Pancreas (tissue), 10 donors: ENCODE measurements at regions not wholly inside any gene's neighbourhood (a gene's known extent, or its start where the extent isn't known, plus 50 kb on each side); places are given as distances from the start of the nearest gene placed in this dataset.

Experiments used
- ATAC-seq, 4 donors: fragments of 200-7000 bp; cut with Tn5 transposase; one replicate each; pipeline versions ENCODE4 v1.8.0 to v1.9.1; 2020; ENCODE audit warnings: mild to moderate bottlenecking in 4 of 4, moderate library complexity in 4 of 4
- DNase-seq, 6 donors: peaks; one replicate each; pipeline ENCODE4 v3.0.0-alpha.2; 2020
- FAIRE-seq: peaks from 2 replicates; lab custom pipeline; 2012; peaks lifted over from hg19 to GRCh38; lab: Jason Lieb, UNC
- H3K27ac ChIP-seq, 4 donors: fragments of 200-600 bp; sonication (generic); 1 replicate in 3 of 4; 2 replicates in 1 of 4; pipeline versions ENCODE4 v1.5.0 to v1.8.0; 2020
- H3K27me3 ChIP-seq, 4 donors: fragments of 200-600 bp; one replicate each; pipeline ENCODE4 v1.8.0; 2021
- H3K36me3 ChIP-seq, 3 donors: fragments of 200-600 bp; sonication (generic) in 1 of 3; one replicate each; pipeline versions ENCODE4 v1.5.0 to v1.8.0; 2020 to 2021
- H3K4me1 ChIP-seq, 3 donors: fragments of 200-600 bp; one replicate each; pipeline ENCODE4 v1.8.0; 2021
- H3K4me3 ChIP-seq, 4 donors: fragments of 200-600 bp; sonication (generic) in 2 of 4; one replicate each; pipeline versions ENCODE4 v1.5.0 to v1.8.0; 2020 to 2021
- H3K9me3 ChIP-seq, 4 donors: fragments of 200-600 bp; one replicate each; pipeline ENCODE4 v1.8.0; 2021
- WGBS, 2 donors: extraction: QIAGEN DNeasy Blood & Tissue Kit; methylation state at CpG; one replicate each; pipeline ENCODE4 v1.1.7; 2013; 5-methylcytosine and 5-hydroxymethylcytosine counted together
- intact Hi-C, 3 donors: fragments of 100-400 bp; cut with DNase I; formaldehyde crosslinking; loops; one replicate each; pipeline versions ENCODE4 v1.11.1 to v1.14.2; 2022
- TF ChIP-seq, protein P1 (sequence below), 4 donors: fragments of 200-600 bp; sonication (generic) in 3 of 4; IDR thresholded peaks; one replicate each; pipeline versions ENCODE4 v1.5.0 to v1.8.0; 2021; ENCODE audit warnings: antibody characterized with exemption in 4 of 4
- donor health status: healthy with polysubstance abuse.
- donor health status: DM: no; HTN: no; CAD: no; lungs with moderate emphysema.
- donor health status: DM: no; HTN: no; CAD: no.
- donor health status: control.
- donor health status: control.
- donor health status: Bipolar disorder and iron deficiency.
- donor health status: DM: yes; HTN: yes; CAD: no.
- donor health status: DM: no; HTN: no; CAD: no.
- donor health status: DM: no; HTN: no; CAD: no.
- donor health status: DM: yes; HTN: yes; CAD: no.

DNA sequence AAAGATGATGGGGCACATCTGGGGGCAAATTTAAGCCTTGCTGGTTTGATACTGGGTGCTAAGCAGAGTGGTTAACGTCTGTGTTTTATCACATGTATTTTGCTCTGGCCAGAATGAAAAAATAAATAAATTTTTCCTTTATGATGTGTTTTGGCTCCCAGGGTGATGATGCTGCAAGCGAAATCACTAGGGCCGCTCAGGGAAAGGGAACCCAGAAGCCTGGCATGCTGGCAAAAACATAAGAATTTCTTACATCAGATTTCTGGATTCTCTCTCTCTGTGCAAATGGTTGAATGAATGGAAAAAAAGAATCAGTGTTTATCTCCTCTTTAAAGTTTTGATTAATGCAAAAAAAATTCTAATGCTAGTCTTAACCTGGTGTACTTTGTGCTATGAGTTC lies 1975.2 kb upstream of the C9orf72 start:
- intact Hi-C loops, result no loop called here
- no peaks in the 10 kb centered on the region for H3K27me3 ChIP-seq
- DNase-seq (no peak), FAIRE-seq (no peak), ATAC-seq (no peak)
- WGBS, 2 donors, result 73 to 76% methylated on average over 3 of the region's 3 CpGs
- H3K4me3 ChIP-seq, result no peak overlapping the region
- TF ChIP-seq, protein P1, sequence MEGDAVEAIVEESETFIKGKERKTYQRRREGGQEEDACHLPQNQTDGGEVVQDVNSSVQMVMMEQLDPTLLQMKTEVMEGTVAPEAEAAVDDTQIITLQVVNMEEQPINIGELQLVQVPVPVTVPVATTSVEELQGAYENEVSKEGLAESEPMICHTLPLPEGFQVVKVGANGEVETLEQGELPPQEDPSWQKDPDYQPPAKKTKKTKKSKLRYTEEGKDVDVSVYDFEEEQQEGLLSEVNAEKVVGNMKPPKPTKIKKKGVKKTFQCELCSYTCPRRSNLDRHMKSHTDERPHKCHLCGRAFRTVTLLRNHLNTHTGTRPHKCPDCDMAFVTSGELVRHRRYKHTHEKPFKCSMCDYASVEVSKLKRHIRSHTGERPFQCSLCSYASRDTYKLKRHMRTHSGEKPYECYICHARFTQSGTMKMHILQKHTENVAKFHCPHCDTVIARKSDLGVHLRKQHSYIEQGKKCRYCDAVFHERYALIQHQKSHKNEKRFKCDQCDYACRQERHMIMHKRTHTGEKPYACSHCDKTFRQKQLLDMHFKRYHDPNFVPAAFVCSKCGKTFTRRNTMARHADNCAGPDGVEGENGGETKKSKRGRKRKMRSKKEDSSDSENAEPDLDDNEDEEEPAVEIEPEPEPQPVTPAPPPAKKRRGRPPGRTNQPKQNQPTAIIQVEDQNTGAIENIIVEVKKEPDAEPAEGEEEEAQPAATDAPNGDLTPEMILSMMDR (IDR thresholded peaks at IDR 0.05), result no peak
- no peak overlapping the region for H3K27ac ChIP-seq
- no peaks in the 10 kb centered on the region for H3K9me3 ChIP-seq
- H3K36me3 ChIP-seq, result no peaks in the 10 kb centered on the region
- no peaks in the 10 kb centered on the region for H3K4me1 ChIP-seq

DNA sequence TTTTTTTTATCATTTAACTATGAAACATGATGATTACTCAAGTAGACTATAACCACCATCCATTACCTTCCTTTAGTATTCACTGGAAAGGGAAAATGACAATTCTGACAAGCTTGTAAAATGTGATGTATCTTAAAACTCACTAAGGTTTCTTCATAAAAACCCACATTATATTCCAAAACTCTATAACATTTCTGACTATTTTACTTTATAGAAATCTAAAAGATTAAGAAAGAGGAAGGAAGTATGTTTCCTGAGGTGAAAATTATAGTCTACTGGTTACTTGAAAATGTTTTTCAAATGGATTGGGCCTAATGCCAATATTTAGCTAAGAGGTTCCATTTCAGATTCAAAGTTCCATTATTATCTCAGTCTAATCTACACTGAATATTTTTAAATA lies 1982.2 kb upstream of the C9orf72 start:
- TF ChIP-seq, protein P1 (IDR thresholded peaks at IDR 0.05), result no peak
- no peak for FAIRE-seq
- intact Hi-C loops, result no loop called here
- Histone ChIP-seq H3K27ac (no peak overlapping the region), H3K36me3 (no peaks in the 10 kb centered on the region), H3K27me3 (no peaks in the 10 kb centered on the region), H3K9me3 (no peaks in the 10 kb centered on the region), H3K4me3 (no peak overlapping the region), H3K4me1 (no peaks in the 10 kb centered on the region)
- DNase-seq, result no peak
- no peak for ATAC-seq

DNA sequence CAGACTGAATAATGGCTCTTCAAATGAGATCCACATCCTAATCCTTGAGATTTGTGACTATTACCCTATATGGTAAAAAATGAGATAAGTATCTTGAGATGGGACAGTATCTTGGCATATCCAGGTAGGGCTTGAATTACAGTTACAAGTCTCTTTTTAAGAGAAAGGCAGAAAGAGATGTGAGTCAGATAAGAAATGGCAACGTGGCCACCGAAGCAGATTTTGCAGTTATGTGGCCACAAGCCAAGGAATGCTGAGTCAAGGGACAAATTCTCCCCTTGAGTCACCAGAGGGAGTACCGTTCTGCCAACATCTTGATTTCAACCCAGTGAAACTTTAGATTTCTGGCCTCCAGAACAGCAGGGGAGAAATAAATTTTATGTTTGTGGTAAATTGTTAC lies 1983.0 kb upstream of the C9orf72 start:
- Histone ChIP-seq H3K27ac (no peak overlapping the region), H3K4me3 (no peak overlapping the region), H3K9me3 (no peaks in the 10 kb centered on the region), H3K4me1 (no peaks in the 10 kb centered on the region), H3K27me3 (no peaks in the 10 kb centered on the region), H3K36me3 (no peaks in the 10 kb centered on the region)
- DNase-seq (no peak), ATAC-seq (no peak), FAIRE-seq (no peak)
- WGBS, 2 donors, result 42 to 44% methylated on average over 3 of the region's 3 CpGs
- TF ChIP-seq, protein P1 (IDR thresholded peaks at IDR 0.05), result no peak
- intact Hi-C loops, result no loop called here

DNA sequence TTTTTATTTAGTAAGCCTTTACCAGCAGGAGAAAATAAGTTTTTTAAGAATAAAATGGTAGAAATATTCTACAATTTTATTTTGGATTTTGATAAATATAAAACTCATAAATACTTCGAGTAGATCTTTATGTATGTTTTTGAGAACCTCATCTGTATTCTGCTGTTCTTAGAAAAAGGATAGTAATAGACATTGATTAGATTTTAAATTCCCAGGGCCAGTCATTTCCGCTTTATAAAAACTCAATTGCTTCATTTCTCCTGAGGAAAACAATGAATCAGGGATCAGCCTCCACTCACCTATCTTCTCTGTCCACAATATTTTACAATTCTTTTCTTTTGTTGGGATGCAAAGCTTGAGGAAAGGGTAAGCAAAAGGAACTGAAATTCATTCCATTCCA lies 1983.5 kb upstream of the C9orf72 start:
- Histone ChIP-seq H3K27ac (no peak overlapping the region), H3K36me3 (no peaks in the 10 kb centered on the region), H3K4me3 (no peak overlapping the region), H3K27me3 (no peaks in the 10 kb centered on the region), H3K9me3 (no peaks in the 10 kb centered on the region), H3K4me1 (no peaks in the 10 kb centered on the region)
- TF ChIP-seq, protein P1 (IDR thresholded peaks at IDR 0.05), result no peak
- DNase-seq (no peak), FAIRE-seq (no peak), ATAC-seq (no peak)
- WGBS, 2 donors, result 58 to 68% methylated on average over 2 of the region's 2 CpGs
- intact Hi-C loops, result no loop called here

DNA sequence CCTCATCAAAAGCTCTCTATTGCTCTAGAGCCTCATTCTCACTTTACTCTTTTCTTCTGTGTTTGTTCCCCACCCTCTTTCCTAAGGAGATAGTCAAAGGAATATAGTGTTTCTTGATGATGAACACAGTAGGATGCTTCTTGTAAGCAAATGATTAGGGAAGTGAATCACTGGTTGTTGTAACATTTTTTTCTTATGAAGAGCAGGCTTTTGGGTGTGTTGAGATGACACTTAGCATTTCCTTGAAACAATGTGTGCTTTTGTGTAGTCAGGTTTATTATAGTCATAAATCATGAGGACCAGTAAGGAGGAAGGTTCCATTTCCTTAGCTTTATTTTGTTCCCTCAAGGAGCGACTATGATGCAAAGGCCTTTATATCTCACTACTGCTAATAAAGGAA lies 1991.3 kb upstream of the C9orf72 start:
- DNase-seq (no peak), FAIRE-seq (no peak), ATAC-seq (no peak)
- intact Hi-C loops, result no loop called here
- Histone ChIP-seq H3K27ac (no peak overlapping the region), H3K4me3 (no peak overlapping the region), H3K9me3 (no peaks in the 10 kb centered on the region), H3K4me1 (no peaks in the 10 kb centered on the region), H3K27me3 (no peaks in the 10 kb centered on the region), H3K36me3 (no peaks in the 10 kb centered on the region)
- TF ChIP-seq, protein P1 (IDR thresholded peaks at IDR 0.05), result no peak
- 63 to 64% methylated on average over 1 of the region's 1 CpG for WGBS, 2 donors
